Spleen (tissue), 7 donors: ENCODE measurements at regions not wholly inside any gene's neighbourhood (a gene's known extent, or its start where the extent isn't known, plus 50 kb on each side); places are given as distances from the start of the nearest gene placed in this dataset.

Source experiments
- POLR2A ChIP-seq, 3 donors: fragments of 450-650 bp; IDR thresholded peaks; one replicate each; pipeline ENCODE4 v1.5.1; 2017; ENCODE audit warnings: antibody characterized with exemption in 3 of 3, mild to moderate bottlenecking in 1 of 3
- TF ChIP-seq, protein P1 (sequence below), 11 experiments: fragments of 200-600 bp in 7 of 11; fragments of 450-650 bp in 4 of 11; sonication (generic) in 4 of 11; IDR thresholded peaks in 8 of 11; conservative IDR thresholded peaks in 3 of 11; 1 replicate in 7 of 11; 2 replicates in 4 of 11; pipeline versions ENCODE4 v1.4.0 to v1.8.0; 2016 to 2021; ENCODE audit warnings: antibody characterized with exemption in 11 of 11, inconsistent platforms in 4 of 11, mild to moderate bottlenecking in 1 of 11
- donor health status: DM: no; HTN: no; CAD: no; lungs with moderate emphysema.
- donor health status: DM: no; HTN: no; CAD: no.
- donor health status: DM: no; HTN: no; CAD: no.

DNA sequence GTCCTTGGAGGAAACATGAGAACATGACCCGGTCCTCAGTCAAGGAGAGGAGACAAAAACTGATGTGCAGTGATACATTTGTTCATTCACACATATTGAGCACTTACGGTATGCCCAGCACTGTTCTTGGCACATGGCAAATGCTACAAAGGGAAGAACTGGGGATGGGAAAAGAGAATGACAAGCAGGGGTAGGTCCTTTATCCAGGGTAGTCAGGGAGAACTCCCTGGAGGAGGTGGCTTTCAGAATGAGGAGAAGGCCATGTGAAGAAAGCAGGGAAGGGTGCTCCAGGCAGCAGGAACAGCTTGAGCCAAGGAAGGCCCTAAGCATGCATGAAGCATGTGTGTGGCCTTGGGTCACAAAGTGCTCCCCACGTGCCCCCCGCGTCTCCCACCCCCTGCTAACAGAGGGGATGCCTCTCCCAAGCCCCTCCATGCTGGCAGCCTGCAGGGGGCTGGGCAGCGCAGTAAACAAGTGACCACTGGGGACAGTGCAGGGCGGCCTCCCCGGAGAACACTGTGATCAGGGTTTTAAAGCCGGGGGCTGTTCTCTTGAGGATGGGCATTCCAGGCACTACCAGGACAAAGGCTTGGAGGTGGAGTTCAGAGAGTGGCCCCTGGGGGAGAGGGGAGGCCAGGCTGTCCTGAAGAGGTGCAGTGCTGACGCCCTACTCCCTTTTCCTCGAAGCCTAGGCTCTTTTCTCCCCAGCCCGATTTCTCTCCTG lies 71.0 kb downstream of the PHETA1 start:
- TF ChIP-seq POLR2A (IDR thresholded peaks at IDR 0.05): no peak
- TF ChIP-seq, protein P1, sequence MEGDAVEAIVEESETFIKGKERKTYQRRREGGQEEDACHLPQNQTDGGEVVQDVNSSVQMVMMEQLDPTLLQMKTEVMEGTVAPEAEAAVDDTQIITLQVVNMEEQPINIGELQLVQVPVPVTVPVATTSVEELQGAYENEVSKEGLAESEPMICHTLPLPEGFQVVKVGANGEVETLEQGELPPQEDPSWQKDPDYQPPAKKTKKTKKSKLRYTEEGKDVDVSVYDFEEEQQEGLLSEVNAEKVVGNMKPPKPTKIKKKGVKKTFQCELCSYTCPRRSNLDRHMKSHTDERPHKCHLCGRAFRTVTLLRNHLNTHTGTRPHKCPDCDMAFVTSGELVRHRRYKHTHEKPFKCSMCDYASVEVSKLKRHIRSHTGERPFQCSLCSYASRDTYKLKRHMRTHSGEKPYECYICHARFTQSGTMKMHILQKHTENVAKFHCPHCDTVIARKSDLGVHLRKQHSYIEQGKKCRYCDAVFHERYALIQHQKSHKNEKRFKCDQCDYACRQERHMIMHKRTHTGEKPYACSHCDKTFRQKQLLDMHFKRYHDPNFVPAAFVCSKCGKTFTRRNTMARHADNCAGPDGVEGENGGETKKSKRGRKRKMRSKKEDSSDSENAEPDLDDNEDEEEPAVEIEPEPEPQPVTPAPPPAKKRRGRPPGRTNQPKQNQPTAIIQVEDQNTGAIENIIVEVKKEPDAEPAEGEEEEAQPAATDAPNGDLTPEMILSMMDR (IDR thresholded peaks at IDR 0.05 in 8 of 11, conservative IDR thresholded peaks at IDR 0.05 in 3 of 11): no peak
